H1 (cell line): ENCODE measurements at regions not wholly inside any gene's neighbourhood (a gene's known extent, or its start where the extent isn't known, plus 50 kb on each side); places are given as distances from the start of the nearest gene placed in this dataset.

Experiments
- CTCF ChIA-PET: fragments of 300-600 bp; sonication (Branson Sonifier 250); formaldehyde crosslinking; loops from one replicate; lab custom pipeline; 2021; ENCODE audit not compliant: partially characterized antibody; lab: Charles Lee
- POLR2A ChIA-PET: fragments of 300-600 bp; sonication (Branson Sonifier 250); formaldehyde crosslinking; loops from one replicate; lab custom pipeline; 2021; ENCODE audit warnings: inconsistent platforms; ENCODE audit not compliant: partially characterized antibody; lab: Charles Lee
- DNase-seq, 2 experiments: peaks; one replicate each; pipeline versions ENCODE4 v3.0.0 to v3.0.0-alpha.2; 2010 to 2022; ENCODE audit warnings: low spot score in 2 of 2, low read depth in 1 of 2, mixed read lengths in 1 of 2
- FAIRE-seq: peaks from 2 replicates; lab custom pipeline; 2011; peaks lifted over from hg19 to GRCh38; lab: Jason Lieb, UNC
- H2AFZ ChIP-seq: 2 replicates; pipeline ENCODE4 v1.8.1; 2012; ENCODE audit warnings: low read length, inconsistent platforms
- H2AK5ac ChIP-seq: 2 replicates; pipeline ENCODE4 v1.6.1; 2013; ENCODE audit warnings: low read depth, low read length
- H2BK120ac ChIP-seq: replicated peaks from 2 replicates; pipeline ENCODE3; 2013; ENCODE audit warnings: low read depth, low read length, inconsistent platforms
- H2BK12ac ChIP-seq: 2 replicates; pipeline ENCODE4 v1.6.1; 2013; ENCODE audit warnings: low read depth, low read length
- H2BK15ac ChIP-seq: 2 replicates; pipeline ENCODE4 v1.6.1; 2013; ENCODE audit warnings: low read length
- H2BK20ac ChIP-seq: 2 replicates; pipeline ENCODE4 v1.6.1; 2013; ENCODE audit warnings: low read length
- H2BK5ac ChIP-seq: 2 replicates; pipeline ENCODE4 v1.6.1; 2013; ENCODE audit warnings: low read depth, low read length
- H3K14ac ChIP-seq: 2 replicates; pipeline ENCODE4 v1.6.1; 2013; ENCODE audit warnings: inconsistent platforms; ENCODE audit not compliant: insufficient read length
- H3K18ac ChIP-seq: 2 replicates; pipeline ENCODE4 v1.6.1; 2013; ENCODE audit warnings: low read length; ENCODE audit errors: extremely low read depth
- H3K23ac ChIP-seq: 2 replicates; pipeline ENCODE4 v1.6.1; 2013; ENCODE audit warnings: inconsistent platforms; ENCODE audit not compliant: insufficient read length
- H3K23me2 ChIP-seq: 2 replicates; pipeline ENCODE4 v1.6.1; 2013; ENCODE audit warnings: low read depth, low read length
- H3K27ac ChIP-seq: 2 replicates; pipeline ENCODE4 v1.6.1; 2011; ENCODE audit warnings: low read depth, low read length, inconsistent platforms
- H3K27me3 ChIP-seq, 4 experiments: replicated peaks in 1 of 4; 1 replicate in 1 of 4; 2 replicates in 3 of 4; pipeline versions ENCODE4 v1.6.1 to v1.8.1; 2011 to 2013; ENCODE audit warnings: low read length in 3 of 4, mild to moderate bottlenecking in 3 of 4, inconsistent platforms in 2 of 4, mixed read lengths in 2 of 4, moderate library complexity in 1 of 4; ENCODE audit not compliant: control insufficient read depth in 3 of 4, insufficient read depth in 3 of 4; ENCODE audit errors: extremely low read depth in 1 of 4
- H3K36me3 ChIP-seq, 4 experiments: 2 replicates each; pipeline versions ENCODE4 v1.6.1 to v1.8.1; 2011 to 2013; ENCODE audit warnings: mild to moderate bottlenecking in 4 of 4, low read length in 3 of 4, moderate library complexity in 2 of 4, control low read depth in 1 of 4, inconsistent platforms in 1 of 4; ENCODE audit not compliant: insufficient read depth in 4 of 4, control insufficient read depth in 2 of 4
- H3K4ac ChIP-seq: replicated peaks from 2 replicates; pipeline ENCODE3; 2013; ENCODE audit warnings: low read length, low read depth, mixed read lengths, inconsistent platforms; ENCODE audit not compliant: insufficient read length
- H3K4me1 ChIP-seq, 4 experiments: replicated peaks in 1 of 4; 1 replicate in 1 of 4; 2 replicates in 3 of 4; pipeline versions ENCODE4 v1.6.1 to v1.8.1; 2011 to 2013; ENCODE audit warnings: low read length in 3 of 4, inconsistent platforms in 2 of 4, mixed read lengths in 1 of 4; ENCODE audit not compliant: insufficient read depth in 4 of 4, control insufficient read depth in 3 of 4
- H3K4me2 ChIP-seq, 2 experiments: 2 replicates each; pipeline versions ENCODE4 v1.6.1 to v1.8.1; 2011 to 2013; ENCODE audit warnings: low read depth in 2 of 2, low read length in 2 of 2, control low read depth in 1 of 2, inconsistent platforms in 1 of 2, mild to moderate bottlenecking in 1 of 2; ENCODE audit not compliant: insufficient read depth in 1 of 2
- H3K4me3 ChIP-seq, 4 experiments: fragments of 200-600, 300-600 bp in 1 of 4; sonication (generic), shearing (Covaris generic), sonication (Bioruptor Twin) in 1 of 4; 2 replicates each; pipeline versions ENCODE4 v1.5.1 to v1.8.1; 2011 to 2016; ENCODE audit warnings: low read length in 4 of 4, low read depth in 3 of 4, control low read depth in 2 of 4, inconsistent platforms in 2 of 4, mild to moderate bottlenecking in 2 of 4, mixed read lengths in 1 of 4, moderate library complexity in 1 of 4; ENCODE audit not compliant: insufficient read depth in 2 of 4; ENCODE audit errors: extremely low read depth in 1 of 4
- H3K56ac ChIP-seq: replicated peaks from 2 replicates; pipeline ENCODE3; 2013; ENCODE audit warnings: low read depth, mild to moderate bottlenecking, mixed read lengths, low read length, inconsistent platforms; ENCODE audit not compliant: insufficient read length
- H3K79me1 ChIP-seq: 2 replicates; pipeline ENCODE4 v1.6.1; 2013; ENCODE audit warnings: low read depth, low read length, control low read depth
- H3K79me2 ChIP-seq, 2 experiments: 2 replicates each; pipeline versions ENCODE4 v1.6.1 to v1.8.1; 2012 to 2013; ENCODE audit warnings: low read length in 2 of 2, mild to moderate bottlenecking in 2 of 2, inconsistent platforms in 1 of 2; ENCODE audit not compliant: insufficient read depth in 2 of 2, control insufficient read depth in 1 of 2
- H3K9ac ChIP-seq, 4 experiments: replicated peaks in 1 of 4; 1 replicate in 1 of 4; 2 replicates in 3 of 4; pipeline versions ENCODE4 v1.6.1 to v1.8.1; 2011 to 2013; ENCODE audit warnings: low read depth in 3 of 4, low read length in 3 of 4, control low read depth in 2 of 4, mild to moderate bottlenecking in 2 of 4, moderate library complexity in 2 of 4, inconsistent platforms in 1 of 4; ENCODE audit errors: extremely low read depth in 1 of 4
- H3K9me3 ChIP-seq, 2 experiments: 2 replicates each; pipeline versions ENCODE4 v1.6.1 to v1.8.1; 2012 to 2013; ENCODE audit warnings: mild to moderate bottlenecking in 2 of 2, moderate library complexity in 2 of 2, control low read depth in 1 of 2, inconsistent platforms in 1 of 2, low read depth in 1 of 2, low read length in 1 of 2, mixed read lengths in 1 of 2; ENCODE audit not compliant: insufficient read depth in 2 of 2
- H4K20me1 ChIP-seq, 2 experiments: replicated peaks in 1 of 2; 2 replicates each; pipeline versions ENCODE3 to v1.8.1; 2011 to 2013; ENCODE audit warnings: inconsistent platforms in 2 of 2, low read length in 2 of 2, mild to moderate bottlenecking in 1 of 2; ENCODE audit not compliant: insufficient read depth in 2 of 2, control insufficient read depth in 1 of 2
- H4K5ac ChIP-seq: 2 replicates; pipeline ENCODE4 v1.6.1; 2013; ENCODE audit warnings: low read length, low read depth, mixed read lengths, inconsistent platforms; ENCODE audit not compliant: insufficient read length
- H4K8ac ChIP-seq: 2 replicates; pipeline ENCODE4 v1.8.0; 2013; ENCODE audit warnings: mild to moderate bottlenecking, moderate library complexity, low read length, inconsistent platforms; ENCODE audit not compliant: insufficient read depth; ENCODE audit errors: extremely low read depth
- H4K91ac ChIP-seq: replicated peaks from 2 replicates; pipeline ENCODE3; 2013; ENCODE audit warnings: low read length, mixed read lengths, inconsistent platforms; ENCODE audit not compliant: insufficient read length
- ATF3 ChIP-seq: IDR thresholded peaks from 2 replicates; pipeline ENCODE4 v1.6.1; 2011; ENCODE audit warnings: low read depth, mild to moderate bottlenecking, low read length; ENCODE audit not compliant: insufficient read depth
- BACH1 ChIP-seq: IDR thresholded peaks from 2 replicates; pipeline ENCODE4 v1.6.1; 2012; ENCODE audit warnings: low read length, improper control_type of control experiment
- BRCA1 ChIP-seq: IDR thresholded peaks from 2 replicates; pipeline ENCODE4 v1.6.1; 2012; ENCODE audit warnings: low read depth, low read length, improper control_type of control experiment
- CEBPB ChIP-seq: IDR thresholded peaks from 2 replicates; pipeline ENCODE4 v1.6.1; 2012; ENCODE audit warnings: low read depth, low read length
- EP300 ChIP-seq, 2 experiments: IDR thresholded peaks; 1 replicate in 1 of 2; 2 replicates in 1 of 2; pipeline ENCODE4 v1.6.1; 2011 to 2012; ENCODE audit warnings: low read depth in 2 of 2, low read length in 2 of 2, mild to moderate bottlenecking in 2 of 2, borderline replicate concordance in 1 of 2, inconsistent platforms in 1 of 2, moderate library complexity in 1 of 2
- FOSL1 ChIP-seq: IDR thresholded peaks from 2 replicates; pipeline ENCODE4 v1.6.1; 2011; ENCODE audit warnings: mild to moderate bottlenecking, low read depth, low read length, moderate library complexity; ENCODE audit not compliant: insufficient read depth
- GABPA ChIP-seq: IDR thresholded peaks from 2 replicates; pipeline ENCODE4 v1.6.1; 2011; ENCODE audit warnings: mild to moderate bottlenecking, low read length, moderate library complexity, borderline replicate concordance; ENCODE audit not compliant: insufficient read depth
- POLR2AphosphoS5 ChIP-seq: IDR thresholded peaks from 2 replicates; pipeline ENCODE4 v1.6.1; 2011; ENCODE audit warnings: low read depth, low read length
- POU5F1 ChIP-seq: IDR thresholded peaks from 2 replicates; pipeline ENCODE4 v1.6.1; 2011; ENCODE audit warnings: low read depth, mild to moderate bottlenecking, low read length, moderate library complexity
- SIN3A ChIP-seq, 2 experiments: IDR thresholded peaks in 1 of 2; conservative IDR thresholded peaks in 1 of 2; 2 replicates each; pipeline ENCODE4 v1.6.1; 2011 to 2012; ENCODE audit warnings: low read length in 2 of 2, improper control_type of control experiment in 1 of 2, low read depth in 1 of 2, mild to moderate bottlenecking in 1 of 2
- SP2 ChIP-seq: IDR thresholded peaks from 2 replicates; pipeline ENCODE4 v1.6.1; 2012; ENCODE audit warnings: mild to moderate bottlenecking, low read length, inconsistent platforms
- SP4 ChIP-seq: IDR thresholded peaks from 2 replicates; pipeline ENCODE4 v1.6.1; 2012; ENCODE audit warnings: low read length, inconsistent platforms
- SUZ12 ChIP-seq: fragments of 200-600 bp; sonication (generic); IDR thresholded peaks from 2 replicates; pipeline ENCODE4 v1.6.1; 2012; ENCODE audit warnings: mild to moderate bottlenecking, inconsistent platforms, low read length, moderate library complexity, mixed read lengths
- YY1 ChIP-seq: IDR thresholded peaks from 2 replicates; pipeline ENCODE4 v1.6.1; 2011; ENCODE audit warnings: low read depth, mild to moderate bottlenecking, low read length
- ZNF274 ChIP-seq: IDR thresholded peaks from 2 replicates; pipeline ENCODE4 v1.7.0; 2012; ENCODE audit warnings: low read length, borderline replicate concordance; ENCODE audit errors: extremely low read depth
- WGBS, 2 experiments: shearing (Covaris generic) in 1 of 2; methylation state at CpG; one replicate each; pipeline versions ENCODE4 v1.1.6 to v1.1.7; 2013 to 2015; ENCODE audit warnings: low lambda C conversion rate in 2 of 2, mixed read lengths in 2 of 2, inconsistent platforms in 1 of 2, low coverage in 1 of 2, missing lambda C conversion rate in 1 of 2; ENCODE audit not compliant: insufficient replicate concordance in 2 of 2, insufficient coverage in 1 of 2, insufficient read length in 1 of 2; ENCODE audit errors: extremely low coverage in 1 of 2, missing lambda C conversion rate in 1 of 2; 5-methylcytosine and 5-hydroxymethylcytosine counted together

GRCh38 chr1:209150114-209150513 is 433.4 kb upstream of the CAMK1G start:
- POLR2A ChIA-PET: no interaction called here
- no peak for DNase-seq
- Histone ChIP-seq H4K5ac (no peak overlapping the region), H3K27me3 (no peaks in the 10 kb centered on the region), H3K79me1 (no peaks in the 10 kb centered on the region), H2BK20ac (no peak overlapping the region), H2AK5ac (no peak overlapping the region), H2AFZ (no peak overlapping the region), H3K9ac (no peak overlapping the region), H4K91ac (no peak overlapping the region), H2BK12ac (no peak overlapping the region), H3K23me2 (no peaks in the 10 kb centered on the region), H3K56ac (no peak overlapping the region), H2BK15ac (no peak overlapping the region), H3K4me2 (no peak overlapping the region), H3K36me3 (no peaks in the 10 kb centered on the region), H2BK120ac (no peak overlapping the region), H3K79me2 (no peaks in the 10 kb centered on the region), H2BK5ac (no peak overlapping the region), H3K4ac (no peak overlapping the region), H3K18ac (no peak overlapping the region), H3K14ac (no peak overlapping the region), H3K9me3 (no peaks in the 10 kb centered on the region), H3K23ac (no peak overlapping the region), H3K4me1 (peaks cover 3 to 4% (median 3%) of the 10 kb centered on the region in 4 experiments; a peak in 6 of 7 replicates), H3K27ac (no peak overlapping the region), H3K4me3 (no peak overlapping the region), H4K8ac (no peak overlapping the region), H4K20me1 (no peaks in the 10 kb centered on the region)
- 74% methylated on average over 3 of the region's 3 CpGs; no CpG with 5 or more reads in 1 of the 2 experiments for WGBS, 2 experiments
- CTCF ChIA-PET: no interaction called here
- peak; percentile 83 for FAIRE-seq
- TF ChIP-seq SUZ12: no peak
- no peak for TF ChIP-seq ZNF274
- no peak for TF ChIP-seq BACH1
- no peak for TF ChIP-seq POLR2AphosphoS5
- no peak for TF ChIP-seq EP300 (IDR thresholded peaks at IDR 0.05; ENCODE audit: borderline replicate concordance in 1 of 2, low read depth in 2 of 2, low read length in 2 of 2)
- TF ChIP-seq SP4: no peak
- no peak for TF ChIP-seq FOSL1
- peak; percentile 88 for TF ChIP-seq CEBPB
- no peak for TF ChIP-seq YY1
- no peak for TF ChIP-seq BRCA1
- TF ChIP-seq GABPA: no peak
- TF ChIP-seq SIN3A (conservative IDR thresholded peaks at IDR 0.05 in 1 of 2, IDR thresholded peaks at IDR 0.05 in 1 of 2; ENCODE audit: low read depth in 1 of 2, low read length in 2 of 2): 0 out of 4 replicates have a peak, but pooled peaks of 1 of the 2 experiments have one; percentile 31
- TF ChIP-seq POU5F1: no peak
- no peak for TF ChIP-seq SP2
- no peak for TF ChIP-seq ATF3
